Heart left ventricle (tissue), 16 donors: ENCODE measurements at regions not wholly inside any gene's neighbourhood (a gene's known extent, or its start where the extent isn't known, plus 50 kb on each side); places are given as distances from the start of the nearest gene placed in this dataset.

Experiments used
- ATAC-seq, 4 donors: fragments of 200-7000 bp; cut with Tn5 transposase; one replicate each; pipeline ENCODE4 v1.9.1; 2020 to 2022; ENCODE audit warnings: moderate library complexity in 4 of 4, mild to moderate bottlenecking in 3 of 4, moderate number of reproducible peaks in 1 of 4
- DNase-seq, 5 donors: peaks; one replicate each; pipeline ENCODE4 v3.0.0-alpha.2; 2020
- H3K27ac ChIP-seq, 12 donors: fragments of 200-600 bp; sonication (generic) in 4 of 12; one replicate each; pipeline versions ENCODE4 v1.5.0 to v1.8.0; 2016 to 2022; ENCODE audit warnings: mild to moderate bottlenecking in 2 of 12
- H3K27me3 ChIP-seq, 9 donors: fragments of 200-600 bp; sonication (generic) in 2 of 9; one replicate each; pipeline versions ENCODE4 v1.5.1 to v1.8.0; 2016 to 2022; ENCODE audit warnings: mild to moderate bottlenecking in 3 of 9
- H3K36me3 ChIP-seq, 9 donors: fragments of 200-600 bp; sonication (generic) in 2 of 9; one replicate each; pipeline versions ENCODE4 v1.5.0 to v1.8.0; 2018 to 2022; ENCODE audit warnings: mild to moderate bottlenecking in 2 of 9
- H3K4me1 ChIP-seq, 12 donors: fragments of 200-600 bp; sonication (generic) in 4 of 12; one replicate each; pipeline versions ENCODE4 v1.5.0 to v1.8.0; 2016 to 2022; ENCODE audit warnings: mild to moderate bottlenecking in 3 of 12
- H3K4me3 ChIP-seq, 12 donors: fragments of 200-600 bp; sonication (generic) in 4 of 12; one replicate each; pipeline versions ENCODE4 v1.5.0 to v1.8.0; 2017 to 2022; ENCODE audit warnings: mild to moderate bottlenecking in 9 of 12, moderate library complexity in 4 of 12
- H3K9me3 ChIP-seq, 12 donors: fragments of 200-600 bp; sonication (generic) in 4 of 12; one replicate each; pipeline versions ENCODE4 v1.5.0 to v1.8.0; 2016 to 2022; ENCODE audit warnings: mild to moderate bottlenecking in 1 of 12
- CTCF ChIP-seq, 12 donors: fragments of 200-600 bp; sonication (generic) in 4 of 12; IDR thresholded peaks; one replicate each; pipeline versions ENCODE4 v1.5.0 to v1.8.0; 2018 to 2022; ENCODE audit warnings: antibody characterized with exemption in 12 of 12, mild to moderate bottlenecking in 5 of 12
- POLR2A ChIP-seq, 2 donors: fragments of 450-650 bp; IDR thresholded peaks; one replicate each; pipeline ENCODE4 v1.6.1; 2017; ENCODE audit warnings: antibody characterized with exemption in 2 of 2, mild to moderate bottlenecking in 2 of 2, moderate library complexity in 2 of 2
- WGBS, 4 donors: extraction: QIAGEN DNeasy Blood & Tissue Kit in 2 of 4; methylation state at CpG; one replicate each; pipeline versions ENCODE4 v1.1.5 to v1.1.7; 2013 to 2018; 5-methylcytosine and 5-hydroxymethylcytosine counted together
- intact Hi-C, 10 donors: fragments of 100-400 bp; cut with DNase I; formaldehyde crosslinking; loops; one replicate each; pipeline versions ENCODE4 v1.11.1 to v1.14.2; 2022
- donor health status: ischemic (EF 13 %, LVEDD 7.1; RV severe dilation, severe dysfunction).
- donor health status: healthy with polysubstance abuse.
- donor health status: DM: no; HTN: yes; CAD: no.
- donor health status: DM: no; HTN: no; CAD: no.
- donor health status: ischemic (EF 25% LVEDD 6.9; RV normal size, moderate dysfunction).
- donor health status: ischemic (EF 25% LVEDD 5.7; RV mildly dilated, moderate dysfunction).
- donor health status: healthy.
- donor health status: DM: yes; HTN: yes; CAD: no.
- donor health status: ischemic (EF 35%, LVEDD 5.7; RV mildly dilated, moderate dysfunction).
- donor health status: nonischemic (EF 11% LVEDD 7.7; RV severe dilation, severe dysfunction).
- donor health status: DM: yes; HTN: yes; CAD: no.
- donor health status: PGD.
- donor health status: ischemic (EF 29% LVEDD 5.4; RV normal size, mild dysfunction).
- donor health status: nonischemic (EF 23%, LVEDD 6.1; RV moderate dilation, normal function).

GRCh38 chr2:138430181-138430580, 71.4 kb upstream of the SPOPL start:
- no peaks in the 10 kb centered on the region for H3K27me3 ChIP-seq
- TF ChIP-seq CTCF (IDR thresholded peaks at IDR 0.05): no peak
- no peak for TF ChIP-seq POLR2A (IDR thresholded peaks at IDR 0.05)
- H3K36me3 ChIP-seq: no peaks in the 10 kb centered on the region
- no peak overlapping the region for H3K4me3 ChIP-seq
- 58 to 82% (median 69%) methylated on average over 3 of the region's 3 CpGs for WGBS, 4 donors
- H3K27ac ChIP-seq: no peak overlapping the region
- H3K4me1 ChIP-seq: no peaks in the 10 kb centered on the region
- ATAC-seq: no peak
- peaks cover 0 to 20% (median 9%) of the 10 kb centered on the region in 12 donors for H3K9me3 ChIP-seq
- intact Hi-C loops: no loop called here
- DNase-seq: no peak

GRCh38 chr2:138432971-138433370, 68.6 kb upstream of the SPOPL start:
- intact Hi-C loops: no loop called here
- TF ChIP-seq POLR2A (IDR thresholded peaks at IDR 0.05): no peak
- no peak for TF ChIP-seq CTCF (IDR thresholded peaks at IDR 0.05)
- no peak for DNase-seq
- WGBS, 4 donors: 66 to 80% (median 77%) methylated on average over 2 of the region's 2 CpGs
- no peaks in the 10 kb centered on the region for H3K4me1 ChIP-seq
- no peak for ATAC-seq
- no peaks in the 10 kb centered on the region for H3K27me3 ChIP-seq
- H3K27ac ChIP-seq: no peak overlapping the region
- H3K4me3 ChIP-seq: no peak overlapping the region
- no peaks in the 10 kb centered on the region for H3K36me3 ChIP-seq
- no peaks in the 10 kb centered on the region for H3K9me3 ChIP-seq

GRCh38 chr2:138433995-138434951, 67.3 kb upstream of the SPOPL start:
- ATAC-seq (no peak), DNase-seq (no peak)
- Histone ChIP-seq H3K27ac (no peak overlapping the region), H3K36me3 (no peaks in the 10 kb centered on the region), H3K27me3 (no peaks in the 10 kb centered on the region), H3K4me1 (no peaks in the 10 kb centered on the region), H3K4me3 (no peak overlapping the region), H3K9me3 (no peaks in the 10 kb centered on the region)
- 53 to 63% (median 58%) methylated on average over 8 of the region's 8 CpGs for WGBS, 4 donors
- no peak for TF ChIP-seq POLR2A (IDR thresholded peaks at IDR 0.05)
- TF ChIP-seq CTCF (IDR thresholded peaks at IDR 0.05): no peak
- intact Hi-C loops: no loop called here

- 90 to 93% (median 90%) methylated on average over 1 of the region's 1 CpG for WGBS, 4 donors
- H3K36me3 ChIP-seq: no peaks in the 10 kb centered on the region
- H3K4me3 ChIP-seq: no peak overlapping the region
- no peaks in the 10 kb centered on the region for H3K9me3 ChIP-seq
- no peak for ATAC-seq
- no peak for DNase-seq
- no peak overlapping the region for H3K27ac ChIP-seq
- H3K27me3 ChIP-seq: no peaks in the 10 kb centered on the region
- no peak for TF ChIP-seq POLR2A (IDR thresholded peaks at IDR 0.05)
- no peak for TF ChIP-seq CTCF (IDR thresholded peaks at IDR 0.05)
- H3K4me1 ChIP-seq: no peaks in the 10 kb centered on the region
- intact Hi-C loops: no loop called here
Measured at GRCh38 chr2:138435701-138436100, 65.9 kb upstream of the SPOPL start.
